Activated CD8-positive, alpha-beta T cell treated with anti-CD3 and anti-CD28 coated beads for 36 hours (primary cell): ENCODE measurements at regions not wholly inside any gene's neighbourhood (a gene's known extent, or its start where the extent isn't known, plus 50 kb on each side); places are given as distances from the start of the nearest gene placed in this dataset.

Experiments used
- ATAC-seq: fragments of 200-7000 bp; cut with Tn5 transposase; one replicate; pipeline ENCODE4 v1.10.0; 2021; ENCODE audit warnings: mild to moderate bottlenecking, moderate library complexity
- CTCF ChIA-PET: fragments of 350-600 bp; sonication (Branson Sonifier 250); formaldehyde crosslinking; loops from one replicate; lab custom pipeline; 2021; ENCODE audit warnings: antibody characterized with exemption; lab: Charles Lee
- POLR2A ChIA-PET: fragments of 350-600 bp; sonication (Branson Sonifier 250); formaldehyde crosslinking; loops from one replicate; lab custom pipeline; 2021; ENCODE audit warnings: antibody characterized with exemption; lab: Charles Lee
- DNase-seq: peaks from one replicate; pipeline ENCODE4 v3.0.0-alpha.2; 2020
- H3K27ac Mint-ChIP-seq: one replicate; pipeline ENCODE4 v1.8.0; 2021; ENCODE audit warnings: mild to moderate bottlenecking, mixed read lengths
- H3K27me3 Mint-ChIP-seq: one replicate; pipeline ENCODE4 v1.8.0; 2021; ENCODE audit warnings: mixed read lengths
- H3K36me3 Mint-ChIP-seq: one replicate; pipeline ENCODE4 v1.8.0; 2021; ENCODE audit warnings: low read depth, mixed read lengths
- H3K4me1 Mint-ChIP-seq: one replicate; pipeline ENCODE4 v1.8.0; 2021; ENCODE audit warnings: low read depth, mixed read lengths
- H3K4me3 Mint-ChIP-seq: one replicate; pipeline ENCODE4 v1.8.0; 2021; ENCODE audit warnings: mild to moderate bottlenecking, moderate library complexity, mixed read lengths
- H3K9me3 Mint-ChIP-seq: one replicate; pipeline ENCODE4 v1.8.0; 2021; ENCODE audit warnings: mixed read lengths
- CTCF ChIP-seq: fragments of 200-600 bp; IDR thresholded peaks from one replicate; pipeline ENCODE4 v1.8.0; 2022; ENCODE audit warnings: antibody characterized with exemption, mild to moderate bottlenecking
- intact Hi-C: fragments of 100-400 bp; cut with micrococcal nuclease; formaldehyde crosslinking; loops from one replicate; pipeline ENCODE4 v1.10.0; 2022

GRCh38 chr10:89915968-89916367, 214.6 kb downstream of the KIF20B start:
- intact Hi-C loops: no loop called here
- Mint-ChIP-seq H3K9me3 (no peaks in the 10 kb centered on the region), H3K4me3 (no peak overlapping the region), H3K4me1 (no peaks in the 10 kb centered on the region), H3K36me3 (no peaks in the 10 kb centered on the region), H3K27ac (no peak overlapping the region), H3K27me3 (peaks cover 2% of the 10 kb centered on the region)
- ChIA-PET CTCF (no interaction called here), POLR2A (no interaction called here)
- DNase-seq: no peak
- no peak for ATAC-seq
- TF ChIP-seq CTCF: no peak

GRCh38 chr10:89916468-89917215, 215.3 kb downstream of the KIF20B start:
- DNase-seq: no peak
- no peak for ATAC-seq
- Mint-ChIP-seq H3K9me3 (no peaks in the 10 kb centered on the region), H3K36me3 (no peaks in the 10 kb centered on the region), H3K4me1 (no peaks in the 10 kb centered on the region), H3K27ac (no peak overlapping the region), H3K27me3 (peaks cover 4% of the 10 kb centered on the region), H3K4me3 (no peak overlapping the region)
- CTCF ChIA-PET: no interaction called here
- intact Hi-C loops: no loop called here
- TF ChIP-seq CTCF: no peak
- POLR2A ChIA-PET: no interaction called here

- H3K4me1 Mint-ChIP-seq: no peaks in the 10 kb centered on the region
- DNase-seq: no peak
- POLR2A ChIA-PET: no interaction called here
- ATAC-seq: no peak
- no peaks in the 10 kb centered on the region for H3K36me3 Mint-ChIP-seq
- H3K9me3 Mint-ChIP-seq: no peaks in the 10 kb centered on the region
- TF ChIP-seq CTCF: no peak
- peaks cover 1% of the 10 kb centered on the region for H3K27me3 Mint-ChIP-seq
- CTCF ChIA-PET: no interaction called here
- intact Hi-C loops: no loop called here
- H3K27ac Mint-ChIP-seq: no peak overlapping the region
- H3K4me3 Mint-ChIP-seq: no peak overlapping the region
Observed at GRCh38 chr10:89921403-89921802, 220.0 kb downstream of the KIF20B start.

GRCh38 chr10:89923661-89924060, 222.3 kb downstream of the KIF20B start:
- TF ChIP-seq CTCF: no peak
- CTCF ChIA-PET: no interaction called here
- POLR2A ChIA-PET: no interaction called here
- H3K9me3 Mint-ChIP-seq: no peaks in the 10 kb centered on the region
- H3K4me3 Mint-ChIP-seq: no peak overlapping the region
- intact Hi-C loops: no loop called here
- H3K27ac Mint-ChIP-seq: no peak overlapping the region
- ATAC-seq: no peak
- DNase-seq: no peak
- peaks cover 1% of the 10 kb centered on the region for H3K27me3 Mint-ChIP-seq
- no peaks in the 10 kb centered on the region for H3K36me3 Mint-ChIP-seq
- no peaks in the 10 kb centered on the region for H3K4me1 Mint-ChIP-seq

GRCh38 chr10:89924261-89924660, 222.9 kb downstream of the KIF20B start:
- Mint-ChIP-seq H3K36me3 (no peaks in the 10 kb centered on the region), H3K4me3 (no peak overlapping the region), H3K4me1 (no peaks in the 10 kb centered on the region), H3K27me3 (peaks cover 1% of the 10 kb centered on the region), H3K9me3 (no peaks in the 10 kb centered on the region), H3K27ac (no peak overlapping the region)
- POLR2A ChIA-PET: no interaction called here
- DNase-seq (no peak), ATAC-seq (no peak)
- intact Hi-C loops: no loop called here
- TF ChIP-seq CTCF: no peak
- CTCF ChIA-PET: no interaction called here
